Osteocyte (in vitro differentiated cells): ENCODE measurements at regions not wholly inside any gene's neighbourhood (a gene's known extent, or its start where the extent isn't known, plus 50 kb on each side); places are given as distances from the start of the nearest gene placed in this dataset.

ENCODE experiments used
- DNase-seq: peaks from one replicate; pipeline ENCODE4 v3.0.0; 2021; ENCODE audit warnings: mixed read lengths; ENCODE audit not compliant: unreplicated experiment; ENCODE audit errors: extremely low spot score
- H3K27ac Mint-ChIP-seq: one replicate; pipeline ENCODE4 v1.8.0; 2021; ENCODE audit warnings: mild to moderate bottlenecking, mixed read lengths; ENCODE audit not compliant: unreplicated experiment
- H3K27me3 Mint-ChIP-seq: one replicate; pipeline ENCODE4 v1.8.0; 2021; ENCODE audit warnings: mixed read lengths; ENCODE audit not compliant: unreplicated experiment
- H3K36me3 Mint-ChIP-seq: one replicate; pipeline ENCODE4 v1.8.0; 2021; ENCODE audit warnings: mixed read lengths; ENCODE audit not compliant: unreplicated experiment
- H3K4me1 Mint-ChIP-seq: one replicate; pipeline ENCODE4 v1.8.0; 2021; ENCODE audit warnings: mixed read lengths; ENCODE audit not compliant: unreplicated experiment
- H3K4me3 Mint-ChIP-seq: one replicate; pipeline ENCODE4 v1.8.0; 2021; ENCODE audit warnings: mild to moderate bottlenecking, moderate library complexity, mixed read lengths; ENCODE audit not compliant: unreplicated experiment
- H3K9me3 Mint-ChIP-seq: one replicate; pipeline ENCODE4 v1.8.0; 2021; ENCODE audit warnings: mixed read lengths; ENCODE audit not compliant: unreplicated experiment
- TF ChIP-seq, protein P1 (sequence below): fragments of 200-600 bp; sonication (generic); IDR thresholded peaks from 2 replicates; pipeline ENCODE4 v1.5.0; 2021; ENCODE audit warnings: antibody characterized with exemption, mild to moderate bottlenecking, moderate library complexity

- Mint-ChIP-seq H3K4me1 (peaks cover 8% of the 10 kb centered on the region), H3K27ac (no peak overlapping the region), H3K27me3 (no peaks in the 10 kb centered on the region), H3K9me3 (no peaks in the 10 kb centered on the region), H3K36me3 (no peaks in the 10 kb centered on the region), H3K4me3 (no peak overlapping the region)
- DNase-seq, result no peak
- TF ChIP-seq, protein P1, sequence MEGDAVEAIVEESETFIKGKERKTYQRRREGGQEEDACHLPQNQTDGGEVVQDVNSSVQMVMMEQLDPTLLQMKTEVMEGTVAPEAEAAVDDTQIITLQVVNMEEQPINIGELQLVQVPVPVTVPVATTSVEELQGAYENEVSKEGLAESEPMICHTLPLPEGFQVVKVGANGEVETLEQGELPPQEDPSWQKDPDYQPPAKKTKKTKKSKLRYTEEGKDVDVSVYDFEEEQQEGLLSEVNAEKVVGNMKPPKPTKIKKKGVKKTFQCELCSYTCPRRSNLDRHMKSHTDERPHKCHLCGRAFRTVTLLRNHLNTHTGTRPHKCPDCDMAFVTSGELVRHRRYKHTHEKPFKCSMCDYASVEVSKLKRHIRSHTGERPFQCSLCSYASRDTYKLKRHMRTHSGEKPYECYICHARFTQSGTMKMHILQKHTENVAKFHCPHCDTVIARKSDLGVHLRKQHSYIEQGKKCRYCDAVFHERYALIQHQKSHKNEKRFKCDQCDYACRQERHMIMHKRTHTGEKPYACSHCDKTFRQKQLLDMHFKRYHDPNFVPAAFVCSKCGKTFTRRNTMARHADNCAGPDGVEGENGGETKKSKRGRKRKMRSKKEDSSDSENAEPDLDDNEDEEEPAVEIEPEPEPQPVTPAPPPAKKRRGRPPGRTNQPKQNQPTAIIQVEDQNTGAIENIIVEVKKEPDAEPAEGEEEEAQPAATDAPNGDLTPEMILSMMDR, result no peak
Measured at GRCh38 chr10:88195841-88196240, 332.4 kb downstream of the PTEN start.

- Mint-ChIP-seq H3K4me3 (no peak overlapping the region), H3K4me1 (peaks cover 8% of the 10 kb centered on the region), H3K36me3 (no peaks in the 10 kb centered on the region), H3K27ac (no peak overlapping the region), H3K27me3 (no peaks in the 10 kb centered on the region), H3K9me3 (no peaks in the 10 kb centered on the region)
- DNase-seq, result no peak
- TF ChIP-seq, protein P1, result no peak
Measured at GRCh38 chr10:88196291-88196690, 332.9 kb downstream of the PTEN start.

DNA sequence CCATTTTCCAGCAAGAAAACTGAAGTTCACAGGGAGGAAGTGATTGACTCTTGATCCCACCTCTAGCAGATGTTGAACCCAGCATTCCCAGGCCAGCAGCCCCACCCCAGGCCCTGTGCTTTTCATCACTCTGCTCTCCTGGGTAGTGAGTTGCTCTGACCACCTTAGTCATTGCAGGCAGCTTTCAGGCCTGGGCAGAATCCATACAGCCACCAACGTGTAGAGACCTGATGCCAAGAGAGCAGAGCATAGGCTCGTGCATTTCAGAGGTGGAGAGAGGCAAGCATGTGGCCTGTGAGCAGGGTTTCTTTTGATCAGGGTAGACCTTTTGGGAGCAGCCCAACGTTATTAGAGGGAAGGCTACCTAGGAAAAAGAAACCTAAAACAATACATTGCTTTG lies 334.6 kb downstream of the PTEN start:
- H3K27me3 Mint-ChIP-seq, result no peaks in the 10 kb centered on the region
- H3K4me1 Mint-ChIP-seq, result peaks cover 8% of the 10 kb centered on the region
- no peak overlapping the region for H3K4me3 Mint-ChIP-seq
- H3K9me3 Mint-ChIP-seq, result no peaks in the 10 kb centered on the region
- TF ChIP-seq, protein P1, result no peak
- no peaks in the 10 kb centered on the region for H3K36me3 Mint-ChIP-seq
- DNase-seq, result no peak
- H3K27ac Mint-ChIP-seq, result no peak overlapping the region

DNA sequence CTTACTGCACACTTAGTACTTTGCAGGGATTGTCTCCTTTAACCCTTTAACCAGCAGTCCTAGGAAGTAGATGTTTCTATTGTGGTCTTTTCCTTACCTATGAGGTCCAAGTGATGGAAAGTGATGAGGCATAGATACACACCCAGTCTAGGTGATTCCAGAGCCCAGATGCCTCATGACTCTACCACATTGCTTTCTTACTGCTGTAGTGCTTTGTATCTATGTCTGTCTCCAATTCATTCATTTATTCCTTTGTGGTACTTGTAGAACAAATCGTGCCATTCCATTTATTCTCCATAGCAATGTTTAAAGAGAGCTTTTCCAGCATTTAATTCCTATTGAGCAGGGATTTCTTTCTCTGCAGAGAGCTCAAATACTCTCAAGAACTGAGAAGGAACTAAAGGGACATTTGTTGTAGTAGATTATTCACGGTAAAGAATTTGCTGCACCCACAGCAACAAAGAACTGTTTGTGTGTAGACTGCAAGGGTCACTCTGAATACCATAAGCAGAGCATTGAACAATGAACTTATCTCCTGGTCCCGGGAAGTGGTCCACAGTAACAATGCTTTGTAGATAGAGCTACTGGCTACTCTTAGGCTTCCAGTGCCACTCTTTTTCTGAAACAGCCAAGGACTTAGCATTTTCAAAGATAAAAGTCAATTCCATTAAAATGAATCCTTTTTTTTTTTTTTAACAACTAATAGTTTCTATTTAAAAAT lies 337.0 kb downstream of the PTEN start:
- Mint-ChIP-seq H3K36me3 (no peaks in the 10 kb centered on the region), H3K4me1 (peaks cover 5% of the 10 kb centered on the region), H3K4me3 (no peak overlapping the region), H3K27me3 (no peaks in the 10 kb centered on the region), H3K9me3 (no peaks in the 10 kb centered on the region), H3K27ac (no peak overlapping the region)
- TF ChIP-seq, protein P1, result no peak
- DNase-seq, result no peak

DNA sequence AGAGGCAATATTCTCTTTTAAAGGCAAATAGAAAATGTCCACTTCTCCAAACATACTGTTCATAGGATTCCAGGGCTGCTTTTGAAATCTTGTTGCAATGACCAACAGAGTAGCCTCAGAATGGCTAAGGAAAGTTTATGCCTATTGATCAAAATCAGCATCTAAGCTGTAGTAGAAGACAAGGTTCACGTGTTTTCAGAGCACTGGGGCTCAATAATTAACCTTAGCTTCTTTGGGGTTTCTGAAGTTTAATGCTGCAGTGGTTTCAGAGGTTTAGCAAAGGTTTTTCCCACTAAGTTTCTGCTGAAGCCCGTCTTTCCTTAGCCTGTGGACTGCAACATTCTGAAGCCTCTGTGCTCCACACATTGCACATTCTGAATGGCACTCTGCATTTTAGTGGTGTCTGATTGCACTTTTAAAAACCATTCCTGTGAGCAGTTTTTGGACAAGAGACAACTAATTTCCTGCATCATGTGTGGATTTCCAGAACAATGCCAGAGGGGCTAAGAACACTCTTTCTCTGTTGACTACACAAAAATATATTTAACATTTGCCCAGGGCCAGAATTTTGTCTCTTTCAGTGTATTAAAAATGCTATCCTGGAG lies 342.5 kb downstream of the PTEN start:
- H3K4me1 Mint-ChIP-seq, result peaks cover 12% of the 10 kb centered on the region
- no peaks in the 10 kb centered on the region for H3K27me3 Mint-ChIP-seq
- no peaks in the 10 kb centered on the region for H3K9me3 Mint-ChIP-seq
- DNase-seq, result no peak
- TF ChIP-seq, protein P1, result no peak
- H3K27ac Mint-ChIP-seq, result no peak overlapping the region
- H3K36me3 Mint-ChIP-seq, result no peaks in the 10 kb centered on the region
- no peak overlapping the region for H3K4me3 Mint-ChIP-seq
